AG04450 (cell line): ENCODE measurements at regions not wholly inside any gene's neighbourhood (a gene's known extent, or its start where the extent isn't known, plus 50 kb on each side); places are given as distances from the start of the nearest gene placed in this dataset.
"Not testable (repeated sequence)": the region's sequence is repeated elsewhere in the genome, so short reads cannot be mapped to it uniquely, and the experiment has no call there.

ENCODE experiments used
- CTCF ChIA-PET: fragments of 300-600, 350-600 bp; formaldehyde crosslinking; extraction: SDS; loops from one replicate; lab custom pipeline; 2022; ENCODE audit warnings: antibody characterized with exemption, inconsistent platforms; lab: Charles Lee
- POLR2A ChIA-PET: fragments of 350-600 bp; formaldehyde crosslinking; extraction: SDS; loops from one replicate; lab custom pipeline; 2021; ENCODE audit warnings: antibody characterized with exemption, inconsistent platforms; lab: Yijun Ruan, JAX
- DNase-seq: peaks from one replicate; pipeline ENCODE4 v3.0.0-alpha.2; 2011; ENCODE audit warnings: low read depth, low spot score
- H3K27ac ChIP-seq: one replicate; pipeline ENCODE4 v1.5.1; 2012; ENCODE audit warnings: low read depth, low read length, control low read depth
- H3K27me3 ChIP-seq: one replicate; pipeline ENCODE4 v1.6.0; 2012; ENCODE audit warnings: low read length; ENCODE audit not compliant: control insufficient read depth, insufficient read depth
- H3K4me3 ChIP-seq: 2 replicates; pipeline ENCODE4 v1.5.1; 2011; ENCODE audit warnings: mild to moderate bottlenecking, low read depth, low read length, control low read depth
- H3K9me3 ChIP-seq: 2 replicates; pipeline ENCODE4 v1.5.1; 2012; ENCODE audit warnings: low read length; ENCODE audit not compliant: control insufficient read depth, insufficient read depth
- CTCF ChIP-seq: IDR thresholded peaks from 2 replicates; pipeline ENCODE4 v1.5.1; 2011; ENCODE audit warnings: low read depth, low read length, control low read depth, inconsistent platforms

GRCh38 chr15:47897525-47897924, 180.2 kb downstream of the SEMA6D start:
- H3K27me3 ChIP-seq = no peaks in the 10 kb centered on the region
- no peak overlapping the region for H3K4me3 ChIP-seq
- no peaks in the 10 kb centered on the region for H3K9me3 ChIP-seq
- no peak for DNase-seq
- ChIA-PET CTCF (no interaction called here), POLR2A (no interaction called here)
- H3K27ac ChIP-seq = no peak overlapping the region
- no peak for TF ChIP-seq CTCF

- POLR2A ChIA-PET = no interaction called here
- CTCF ChIA-PET = no interaction called here
- no peak for DNase-seq
Measured at GRCh38 chr15:47900751-47901150, 183.4 kb downstream of the SEMA6D start.

GRCh38 chr15:47903368-47903767, 186.1 kb downstream of the SEMA6D start:
- TF ChIP-seq CTCF = no peak
- no peaks in the 10 kb centered on the region for H3K27me3 ChIP-seq
- peaks cover 5% of the 10 kb centered on the region; the same call in 1 of the 2 replicates for H3K9me3 ChIP-seq
- ChIA-PET POLR2A (no interaction called here), CTCF (no interaction called here)
- no peak overlapping the region for H3K4me3 ChIP-seq
- no peak for DNase-seq
- no peak overlapping the region for H3K27ac ChIP-seq

More at GRCh38 chr15:47900751-47901150, 183.4 kb downstream of the SEMA6D start:
- H3K4me3 ChIP-seq = no peak overlapping the region
- H3K9me3 ChIP-seq = peaks cover 5% of the 10 kb centered on the region; the same call in 1 of the 2 replicates
- TF ChIP-seq CTCF = no peak
- no peak overlapping the region for H3K27ac ChIP-seq
- H3K27me3 ChIP-seq = no peaks in the 10 kb centered on the region

GRCh38 chr15:47908486-47908885, 191.2 kb downstream of the SEMA6D start:
- DNase-seq = no peak
- CTCF ChIA-PET = no interaction called here
- H3K27ac ChIP-seq = no peak overlapping the region
- no peak for TF ChIP-seq CTCF
- no peaks in the 10 kb centered on the region for H3K27me3 ChIP-seq
- no peaks in the 10 kb centered on the region for H3K9me3 ChIP-seq
- POLR2A ChIA-PET = no interaction called here
- no peak overlapping the region for H3K4me3 ChIP-seq

GRCh38 chr15:47908950-47909670, 191.8 kb downstream of the SEMA6D start:
- ChIA-PET CTCF (no interaction called here), POLR2A (no interaction called here)
- Histone ChIP-seq H3K27me3 (no peaks in the 10 kb centered on the region), H3K9me3 (no peaks in the 10 kb centered on the region), H3K27ac (no peak overlapping the region), H3K4me3 (no peak overlapping the region)
- TF ChIP-seq CTCF = no peak
- no peak for DNase-seq

- DNase-seq, CTCF ChIA-PET, H3K27ac ChIP-seq, H3K9me3 ChIP-seq, H3K4me3 ChIP-seq, POLR2A ChIA-PET, H3K27me3 ChIP-seq: not testable (repeated sequence)
Measured at GRCh38 chr15:47912910-47913309, 195.6 kb downstream of the SEMA6D start.
